SK-N-SH treated with all-trans-retinoic acid at 6 μM for 48 hours (cell line): ENCODE measurements at regions not wholly inside any gene's neighbourhood (a gene's known extent, or its start where the extent isn't known, plus 50 kb on each side); places are given as distances from the start of the nearest gene placed in this dataset.
"Not testable (repeated sequence)": the region's sequence is repeated elsewhere in the genome, so short reads cannot be mapped to it uniquely, and the experiment has no call there.

ENCODE experiments used
- ARNTL ChIP-seq: fragments of 450-650 bp; formaldehyde crosslinking; IDR thresholded peaks from 2 replicates; pipeline ENCODE4 v1.5.0; 2020; ENCODE audit warnings: low read depth, mild to moderate bottlenecking, moderate library complexity, borderline replicate concordance
- ISL1 ChIP-seq: fragments of 250-450 bp; sonication (Bioruptor Pico); IDR thresholded peaks from 2 replicates; pipeline ENCODE4 v2.1.2; 2022; ENCODE audit warnings: mild to moderate bottlenecking, moderate library complexity
- ZFP3 ChIP-seq: fragments of 250-450 bp; sonication (Bioruptor Pico); IDR thresholded peaks from 2 replicates; pipeline ENCODE4 v1.5.0; 2020; ENCODE audit warnings: mild to moderate bottlenecking, moderate library complexity
- ZNF565 ChIP-seq: fragments of 450-650 bp; formaldehyde crosslinking; conservative IDR thresholded peaks from 2 replicates; pipeline ENCODE4 v1.5.0; 2020; ENCODE audit warnings: low read depth, mild to moderate bottlenecking, moderate library complexity
- ZNF8 ChIP-seq: fragments of 450-650 bp; formaldehyde crosslinking; IDR thresholded peaks from 2 replicates; pipeline ENCODE4 v1.5.0; 2020; ENCODE audit warnings: mild to moderate bottlenecking, moderate library complexity
- TF ChIP-seq, protein P1 (sequence below): fragments of 250-450 bp; sonication (Bioruptor Pico); IDR thresholded peaks from 2 replicates; pipeline ENCODE4 v1.8.0; 2020; ENCODE audit warnings: mild to moderate bottlenecking, moderate library complexity, borderline replicate concordance
- TF ChIP-seq, protein P2 (sequence below): fragments of 250-450 bp; sonication (Bioruptor Pico); IDR thresholded peaks from 2 replicates; pipeline ENCODE4 v1.5.1; 2021; ENCODE audit warnings: mild to moderate bottlenecking, moderate library complexity
- TF ChIP-seq, protein P3 (sequence below): fragments of 250-450 bp; sonication (Bioruptor Pico); IDR thresholded peaks from 2 replicates; pipeline ENCODE4 v1.5.1; 2020; ENCODE audit warnings: low read depth, mild to moderate bottlenecking, moderate library complexity

DNA sequence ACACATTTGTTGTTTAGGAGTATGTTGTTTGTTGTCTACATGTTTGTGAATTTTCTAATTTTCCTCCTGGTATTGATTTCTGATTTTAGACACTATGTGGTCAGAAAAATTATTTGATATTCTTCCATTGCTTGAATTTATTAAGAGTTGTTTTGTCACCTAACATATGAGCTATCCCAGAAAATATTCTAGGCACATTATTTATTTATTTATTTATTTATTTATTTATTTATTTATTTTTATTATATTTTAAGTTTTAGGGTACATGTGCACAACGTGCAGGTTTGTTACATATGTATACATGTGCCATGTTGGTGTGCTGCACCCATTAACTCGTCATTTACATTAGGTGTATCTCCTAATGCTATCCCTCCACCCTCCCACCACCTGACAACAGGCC, 320.8 kb upstream of the CCNG1 start:
- TF ChIP-seq ZFP3 (CRISPR knock-in tag); ARNTL; ISL1 (CRISPR knock-in tag); ZNF565; ZNF8: not testable (repeated sequence)
- TF ChIP-seq, protein P1, sequence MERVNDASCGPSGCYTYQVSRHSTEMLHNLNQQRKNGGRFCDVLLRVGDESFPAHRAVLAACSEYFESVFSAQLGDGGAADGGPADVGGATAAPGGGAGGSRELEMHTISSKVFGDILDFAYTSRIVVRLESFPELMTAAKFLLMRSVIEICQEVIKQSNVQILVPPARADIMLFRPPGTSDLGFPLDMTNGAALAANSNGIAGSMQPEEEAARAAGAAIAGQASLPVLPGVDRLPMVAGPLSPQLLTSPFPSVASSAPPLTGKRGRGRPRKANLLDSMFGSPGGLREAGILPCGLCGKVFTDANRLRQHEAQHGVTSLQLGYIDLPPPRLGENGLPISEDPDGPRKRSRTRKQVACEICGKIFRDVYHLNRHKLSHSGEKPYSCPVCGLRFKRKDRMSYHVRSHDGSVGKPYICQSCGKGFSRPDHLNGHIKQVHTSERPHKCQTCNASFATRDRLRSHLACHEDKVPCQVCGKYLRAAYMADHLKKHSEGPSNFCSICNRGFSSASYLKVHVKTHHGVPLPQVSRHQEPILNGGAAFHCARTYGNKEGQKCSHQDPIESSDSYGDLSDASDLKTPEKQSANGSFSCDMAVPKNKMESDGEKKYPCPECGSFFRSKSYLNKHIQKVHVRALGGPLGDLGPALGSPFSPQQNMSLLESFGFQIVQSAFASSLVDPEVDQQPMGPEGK (CRISPR knock-in tag), result not testable (repeated sequence)
- TF ChIP-seq, protein P2, sequence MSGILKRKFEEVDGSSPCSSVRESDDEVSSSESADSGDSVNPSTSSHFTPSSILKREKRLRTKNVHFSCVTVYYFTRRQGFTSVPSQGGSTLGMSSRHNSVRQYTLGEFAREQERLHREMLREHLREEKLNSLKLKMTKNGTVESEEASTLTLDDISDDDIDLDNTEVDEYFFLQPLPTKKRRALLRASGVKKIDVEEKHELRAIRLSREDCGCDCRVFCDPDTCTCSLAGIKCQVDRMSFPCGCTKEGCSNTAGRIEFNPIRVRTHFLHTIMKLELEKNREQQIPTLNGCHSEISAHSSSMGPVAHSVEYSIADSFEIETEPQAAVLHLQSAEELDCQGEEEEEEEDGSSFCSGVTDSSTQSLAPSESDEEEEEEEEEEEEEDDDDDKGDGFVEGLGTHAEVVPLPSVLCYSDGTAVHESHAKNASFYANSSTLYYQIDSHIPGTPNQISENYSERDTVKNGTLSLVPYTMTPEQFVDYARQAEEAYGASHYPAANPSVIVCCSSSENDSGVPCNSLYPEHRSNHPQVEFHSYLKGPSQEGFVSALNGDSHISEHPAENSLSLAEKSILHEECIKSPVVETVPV (CRISPR knock-in tag), result not testable (repeated sequence)
- TF ChIP-seq, protein P3, sequence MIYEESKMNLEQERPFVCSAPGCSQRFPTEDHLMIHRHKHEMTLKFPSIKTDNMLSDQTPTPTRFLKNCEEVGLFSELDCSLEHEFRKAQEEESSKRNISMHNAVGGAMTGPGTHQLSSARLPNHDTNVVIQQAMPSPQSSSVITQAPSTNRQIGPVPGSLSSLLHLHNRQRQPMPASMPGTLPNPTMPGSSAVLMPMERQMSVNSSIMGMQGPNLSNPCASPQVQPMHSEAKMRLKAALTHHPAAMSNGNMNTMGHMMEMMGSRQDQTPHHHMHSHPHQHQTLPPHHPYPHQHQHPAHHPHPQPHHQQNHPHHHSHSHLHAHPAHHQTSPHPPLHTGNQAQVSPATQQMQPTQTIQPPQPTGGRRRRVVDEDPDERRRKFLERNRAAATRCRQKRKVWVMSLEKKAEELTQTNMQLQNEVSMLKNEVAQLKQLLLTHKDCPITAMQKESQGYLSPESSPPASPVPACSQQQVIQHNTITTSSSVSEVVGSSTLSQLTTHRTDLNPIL (CRISPR knock-in tag), result not testable (repeated sequence)
